ENCODE measurements at regions not wholly inside any gene's neighbourhood (a gene's known extent, or its start where the extent isn't known, plus 50 kb on each side); places are given as distances from the start of the nearest gene placed in this dataset.

DNA sequence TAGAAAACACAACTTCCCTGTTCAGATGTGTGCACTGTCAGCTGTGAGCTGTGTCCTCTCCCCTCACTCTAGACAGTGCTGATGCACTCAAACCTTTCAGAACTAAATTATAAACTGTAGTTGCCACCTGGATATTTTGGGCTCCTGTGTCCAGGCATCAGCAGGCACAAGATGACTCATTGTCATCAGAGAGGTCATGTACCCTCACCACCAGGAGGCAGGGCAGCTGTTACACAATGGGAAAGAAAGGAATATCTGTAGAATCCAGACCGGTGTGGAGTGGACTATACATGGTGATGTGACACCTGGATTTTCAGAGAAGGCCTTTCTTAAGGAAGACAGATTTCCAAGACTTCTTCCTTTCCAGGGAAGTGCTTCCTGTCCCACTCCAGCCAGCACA, 854.4 kb upstream of the AGA start:
- H3K4me1 ChIP-seq (ENCODE audit: insufficient read depth, poor library complexity, severe bottlenecking), result no peaks in the 10 kb centered on the region
- DNase-seq (ENCODE audit: low spot score), result no peak
- H3K4me3 ChIP-seq (ENCODE audit: severe bottlenecking), result no peak overlapping the region

DNA sequence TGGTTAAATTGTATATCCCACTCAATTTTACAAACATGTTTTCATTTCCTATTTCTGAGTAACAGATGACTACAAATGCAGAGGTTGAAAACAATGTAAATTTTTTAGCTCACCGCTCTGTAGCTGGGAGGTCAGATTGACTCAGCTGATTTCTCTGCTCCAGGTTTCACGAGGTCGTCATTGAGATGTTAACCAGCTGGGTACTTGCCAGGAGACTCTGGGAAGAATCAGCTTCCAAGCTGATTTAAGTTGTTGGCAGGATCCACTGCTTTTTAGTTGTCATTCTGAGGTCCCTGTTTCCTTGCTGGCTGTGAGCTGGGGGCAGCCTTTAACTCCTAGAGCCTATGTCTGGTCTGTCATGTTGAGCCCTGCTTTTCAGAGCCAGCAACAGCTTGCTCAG, 864.3 kb upstream of the AGA start:
- Histone ChIP-seq H3K4me1 (ENCODE audit: insufficient read depth, poor library complexity, severe bottlenecking) (no peaks in the 10 kb centered on the region), H3K4me3 (ENCODE audit: severe bottlenecking) (no peak overlapping the region), H3K27ac (ENCODE audit: poor library complexity, severe bottlenecking) (no peak overlapping the region), H3K36me3 (ENCODE audit: low read depth) (no peaks in the 10 kb centered on the region), H3K9me3 (ENCODE audit: severe bottlenecking) (no peaks in the 10 kb centered on the region), H3K27me3 (ENCODE audit: insufficient read depth, poor library complexity, severe bottlenecking) (no peaks in the 10 kb centered on the region)
- TF ChIP-seq, protein P1, sequence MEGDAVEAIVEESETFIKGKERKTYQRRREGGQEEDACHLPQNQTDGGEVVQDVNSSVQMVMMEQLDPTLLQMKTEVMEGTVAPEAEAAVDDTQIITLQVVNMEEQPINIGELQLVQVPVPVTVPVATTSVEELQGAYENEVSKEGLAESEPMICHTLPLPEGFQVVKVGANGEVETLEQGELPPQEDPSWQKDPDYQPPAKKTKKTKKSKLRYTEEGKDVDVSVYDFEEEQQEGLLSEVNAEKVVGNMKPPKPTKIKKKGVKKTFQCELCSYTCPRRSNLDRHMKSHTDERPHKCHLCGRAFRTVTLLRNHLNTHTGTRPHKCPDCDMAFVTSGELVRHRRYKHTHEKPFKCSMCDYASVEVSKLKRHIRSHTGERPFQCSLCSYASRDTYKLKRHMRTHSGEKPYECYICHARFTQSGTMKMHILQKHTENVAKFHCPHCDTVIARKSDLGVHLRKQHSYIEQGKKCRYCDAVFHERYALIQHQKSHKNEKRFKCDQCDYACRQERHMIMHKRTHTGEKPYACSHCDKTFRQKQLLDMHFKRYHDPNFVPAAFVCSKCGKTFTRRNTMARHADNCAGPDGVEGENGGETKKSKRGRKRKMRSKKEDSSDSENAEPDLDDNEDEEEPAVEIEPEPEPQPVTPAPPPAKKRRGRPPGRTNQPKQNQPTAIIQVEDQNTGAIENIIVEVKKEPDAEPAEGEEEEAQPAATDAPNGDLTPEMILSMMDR (IDR thresholded peaks at IDR 0.05; ENCODE audit: poor library complexity, severe bottlenecking), result no peak
- DNase-seq (ENCODE audit: low spot score), result no peak
- ATAC-seq (ENCODE audit: low read depth), result no peak

More for the DNA sequence above, 854.4 kb upstream of the AGA start:
- TF ChIP-seq, protein P1 (IDR thresholded peaks at IDR 0.05; ENCODE audit: poor library complexity, severe bottlenecking), result no peak
- no peak for ATAC-seq (ENCODE audit: low read depth)
- Histone ChIP-seq H3K36me3 (ENCODE audit: low read depth) (no peaks in the 10 kb centered on the region), H3K9me3 (ENCODE audit: severe bottlenecking) (no peaks in the 10 kb centered on the region), H3K27me3 (ENCODE audit: insufficient read depth, poor library complexity, severe bottlenecking) (no peaks in the 10 kb centered on the region), H3K27ac (ENCODE audit: poor library complexity, severe bottlenecking) (no peak overlapping the region)

DNA sequence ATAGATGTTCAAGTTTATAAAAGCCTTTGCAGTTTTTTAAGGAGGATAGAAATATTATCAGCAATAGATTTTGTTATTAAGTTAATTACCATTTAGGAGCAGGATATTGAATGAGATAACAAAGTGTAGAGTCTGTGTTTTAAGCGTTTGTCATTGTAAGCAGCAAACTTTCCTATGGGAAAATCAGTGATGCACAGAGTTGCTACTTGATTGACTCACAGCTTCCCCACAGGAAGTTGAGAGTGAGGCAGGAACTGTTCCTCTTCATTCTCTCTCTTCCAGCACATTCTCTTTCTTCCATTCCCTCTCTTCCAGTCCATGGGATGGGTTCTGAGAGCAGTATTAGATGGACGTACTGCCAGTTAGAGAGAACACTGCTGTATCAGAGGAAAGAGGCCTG, 867.7 kb upstream of the AGA start:
- Histone ChIP-seq H3K4me3 (ENCODE audit: severe bottlenecking) (no peak overlapping the region), H3K36me3 (ENCODE audit: low read depth) (no peaks in the 10 kb centered on the region), H3K9me3 (ENCODE audit: severe bottlenecking) (no peaks in the 10 kb centered on the region), H3K4me1 (ENCODE audit: insufficient read depth, poor library complexity, severe bottlenecking) (no peaks in the 10 kb centered on the region), H3K27me3 (ENCODE audit: insufficient read depth, poor library complexity, severe bottlenecking) (no peaks in the 10 kb centered on the region), H3K27ac (ENCODE audit: poor library complexity, severe bottlenecking) (no peak overlapping the region)
- DNase-seq (ENCODE audit: low spot score), result no peak
- no peak for ATAC-seq (ENCODE audit: low read depth)
- TF ChIP-seq, protein P1 (IDR thresholded peaks at IDR 0.05; ENCODE audit: poor library complexity, severe bottlenecking), result no peak

DNA sequence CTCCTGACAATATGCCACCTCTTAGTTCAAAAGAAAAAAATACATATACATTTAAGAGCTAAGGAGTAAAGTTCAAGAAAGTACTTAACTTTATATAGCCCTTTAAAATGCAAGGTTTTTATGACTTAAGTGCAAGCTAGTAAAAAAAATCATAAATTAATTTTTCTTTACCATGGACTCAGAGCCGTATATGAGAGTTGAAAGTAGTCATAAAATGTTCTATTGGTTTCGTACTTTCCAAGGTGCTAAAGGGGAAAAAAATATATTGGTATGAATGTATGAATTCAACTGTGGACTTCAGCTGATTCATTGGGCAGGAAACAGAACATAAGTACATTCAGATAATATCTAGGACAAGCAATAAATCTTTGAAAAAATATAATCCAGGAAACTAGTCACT, 869.8 kb upstream of the AGA start:
- Histone ChIP-seq H3K27ac (ENCODE audit: poor library complexity, severe bottlenecking) (no peak overlapping the region), H3K4me1 (ENCODE audit: insufficient read depth, poor library complexity, severe bottlenecking) (no peaks in the 10 kb centered on the region), H3K27me3 (ENCODE audit: insufficient read depth, poor library complexity, severe bottlenecking) (no peaks in the 10 kb centered on the region), H3K4me3 (ENCODE audit: severe bottlenecking) (no peak overlapping the region), H3K36me3 (ENCODE audit: low read depth) (no peaks in the 10 kb centered on the region), H3K9me3 (ENCODE audit: severe bottlenecking) (no peaks in the 10 kb centered on the region)
- ATAC-seq (ENCODE audit: low read depth), result no peak
- DNase-seq (ENCODE audit: low spot score), result no peak
- TF ChIP-seq, protein P1 (IDR thresholded peaks at IDR 0.05; ENCODE audit: poor library complexity, severe bottlenecking), result no peak

DNA sequence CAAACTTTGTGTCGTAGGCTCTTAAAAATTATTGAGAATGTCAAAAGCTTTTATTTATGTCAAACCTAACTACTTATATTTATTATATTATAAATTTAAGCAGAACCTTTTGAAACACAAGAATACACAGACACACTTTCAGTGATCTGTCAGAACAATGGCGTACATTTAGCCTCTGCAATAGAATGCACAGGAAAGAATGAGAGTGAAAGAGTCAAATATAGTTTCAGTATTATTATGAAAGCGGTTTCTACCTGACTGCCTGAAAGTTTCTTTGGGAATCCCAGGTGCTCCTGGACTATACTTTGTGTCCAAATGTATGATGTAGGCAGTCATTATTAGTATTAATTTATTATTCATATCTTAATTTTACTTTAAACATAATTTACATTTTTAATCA, 872.0 kb upstream of the AGA start:
- H3K27me3 ChIP-seq (ENCODE audit: insufficient read depth, poor library complexity, severe bottlenecking), result no peaks in the 10 kb centered on the region
- H3K27ac ChIP-seq (ENCODE audit: poor library complexity, severe bottlenecking), result no peak overlapping the region
- TF ChIP-seq, protein P1 (IDR thresholded peaks at IDR 0.05; ENCODE audit: poor library complexity, severe bottlenecking), result no peak

More for the DNA sequence above, 872.0 kb upstream of the AGA start:
- Histone ChIP-seq H3K4me3 (ENCODE audit: severe bottlenecking) (no peak overlapping the region), H3K9me3 (ENCODE audit: severe bottlenecking) (peaks cover 1% of the 10 kb centered on the region), H3K36me3 (ENCODE audit: low read depth) (no peaks in the 10 kb centered on the region), H3K4me1 (ENCODE audit: insufficient read depth, poor library complexity, severe bottlenecking) (no peaks in the 10 kb centered on the region)
- DNase-seq (ENCODE audit: low spot score), result no peak
- ATAC-seq (ENCODE audit: low read depth), result no peak

All from RWPE2 (cell line).